Stimulated activated CD4-positive, alpha-beta T cell treated with anti-CD3 and anti-CD28 coated beads, Interleukin-12 subunit alpha, Interleukin-12 subunit beta, amount 100 ng/mL, for 4 hours (primary cell): ENCODE measurements at regions not wholly inside any gene's neighbourhood (a gene's known extent, or its start where the extent isn't known, plus 50 kb on each side); places are given as distances from the start of the nearest gene placed in this dataset.
A peak's percentile ranks its signal among the peaks of the same experiment; 100 is the strongest.
"Not testable (repeated sequence)": the region's sequence is repeated elsewhere in the genome, so short reads cannot be mapped to it uniquely, and the experiment has no call there.

ENCODE experiments used
- DNase-seq: peaks from one replicate; pipeline ENCODE4 v3.0.0-alpha.2; 2020

- DNase-seq = not testable (repeated sequence)
Observed at GRCh38 chr1:206314951-206315636, 111.8 kb downstream of the SRGAP2 start.

- not testable (repeated sequence) for DNase-seq
Observed at GRCh38 chr1:206316901-206317300, 113.6 kb downstream of the SRGAP2 start.

GRCh38 chr1:206317878-206318514 lies 114.7 kb downstream of the SRGAP2 start:
- not testable (repeated sequence) for DNase-seq

GRCh38 chr1:206320227-206320626 lies 116.9 kb downstream of the SRGAP2 start:
- not testable (repeated sequence) for DNase-seq

- not testable (repeated sequence) for DNase-seq
Observed at GRCh38 chr1:206326159-206326939, 123.0 kb downstream of the SRGAP2 start.

GRCh38 chr1:206331597-206331996 lies 128.3 kb downstream of the SRGAP2 start:
- DNase-seq = not testable (repeated sequence)

GRCh38 chr1:206333316-206333715 lies 130.0 kb downstream of the SRGAP2 start:
- not testable (repeated sequence) for DNase-seq

- not testable (repeated sequence) for DNase-seq
Observed at GRCh38 chr1:206333897-206334296, 130.6 kb downstream of the SRGAP2 start.

GRCh38 chr1:206334481-206334880 lies 131.1 kb downstream of the SRGAP2 start:
- DNase-seq = not testable (repeated sequence)

- DNase-seq = not testable (repeated sequence)
Observed at GRCh38 chr1:206335162-206335561, 131.8 kb downstream of the SRGAP2 start.

- not testable (repeated sequence) for DNase-seq
Observed at GRCh38 chr1:206335875-206336846, 132.8 kb downstream of the SRGAP2 start.

GRCh38 chr1:206337024-206337423 lies 133.3 kb upstream of the IKBKE start:
- DNase-seq = not testable (repeated sequence)

GRCh38 chr1:206350493-206351275 lies 119.6 kb upstream of the IKBKE start:
- DNase-seq = not testable (repeated sequence)

GRCh38 chr1:206351276-206352052 lies 118.8 kb upstream of the IKBKE start:
- not testable (repeated sequence) for DNase-seq

GRCh38 chr1:206356310-206356709 lies 114.0 kb upstream of the IKBKE start:
- DNase-seq = not testable (repeated sequence)

GRCh38 chr1:206357962-206358361 lies 112.3 kb upstream of the IKBKE start:
- DNase-seq = peak; percentile 13

GRCh38 chr1:206358771-206359170 lies 111.5 kb upstream of the IKBKE start:
- DNase-seq = not testable (repeated sequence)

GRCh38 chr1:206359377-206359776 lies 110.9 kb upstream of the IKBKE start:
- DNase-seq = not testable (repeated sequence)

GRCh38 chr1:206361978-206362543 lies 108.2 kb upstream of the IKBKE start:
- DNase-seq = not testable (repeated sequence)

- not testable (repeated sequence) for DNase-seq
Observed at GRCh38 chr1:206362994-206363393, 107.3 kb upstream of the IKBKE start.
